HG02885 (cell line): ENCODE measurements at regions not wholly inside any gene's neighbourhood (a gene's known extent, or its start where the extent isn't known, plus 50 kb on each side); places are given as distances from the start of the nearest gene placed in this dataset.
"Not testable (repeated sequence)": the region's sequence is repeated elsewhere in the genome, so short reads cannot be mapped to it uniquely, and the experiment has no call there.

Source experiments
- ATAC-seq: cut with Tn5 transposase; IDR thresholded peaks from one replicate; pipeline ENCODE4 v1.9.1; 2021; ENCODE audit warnings: mild to moderate bottlenecking; ENCODE audit not compliant: unreplicated experiment, poor library complexity

GRCh38 chr6:105691081-105691480 lies 288.2 kb upstream of the PREP start:
- no peak for ATAC-seq

GRCh38 chr6:105688573-105688972 lies 285.7 kb upstream of the PREP start:
- ATAC-seq, result no peak

DNA sequence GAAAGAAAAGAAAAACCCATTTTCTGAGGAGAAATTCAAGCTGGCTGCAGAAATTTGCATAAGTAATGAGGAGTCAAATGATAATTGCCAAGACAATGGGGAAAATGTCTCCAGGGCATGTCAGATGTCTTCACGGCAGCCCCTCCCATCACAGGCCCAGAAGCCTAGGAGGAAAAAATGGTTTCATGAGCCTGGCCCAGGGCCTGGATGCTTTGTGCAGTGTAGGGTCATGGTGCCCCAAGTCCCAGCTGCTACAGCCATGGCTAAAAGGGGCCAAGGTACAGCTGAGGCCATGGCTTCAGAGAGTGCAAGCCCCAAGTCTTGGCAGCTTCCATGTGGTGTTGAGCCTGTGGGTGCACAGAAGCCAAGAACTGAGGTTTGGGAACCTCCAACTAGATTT lies 283.9 kb upstream of the PREP start:
- ATAC-seq, result not testable (repeated sequence)

DNA sequence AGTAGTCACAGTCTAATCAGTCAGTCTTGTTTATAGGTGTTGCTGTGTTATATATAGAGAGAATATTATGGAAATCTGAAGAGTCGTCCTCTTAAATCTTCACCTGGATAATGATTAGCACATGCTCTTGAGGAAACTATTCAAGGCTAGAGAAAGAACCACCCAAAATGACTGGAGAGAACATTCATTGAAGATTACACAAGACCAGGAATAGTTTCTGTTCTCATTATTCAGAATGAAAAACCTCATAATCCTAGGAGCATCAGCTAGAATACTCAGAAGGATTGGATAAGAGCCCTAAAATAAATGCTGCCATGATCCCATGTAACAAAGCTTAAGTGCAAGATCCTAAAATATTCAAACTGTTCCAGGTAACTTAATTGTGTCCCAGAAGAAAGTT lies 278.2 kb upstream of the PREP start:
- no peak for ATAC-seq

- no peak for ATAC-seq
These were observed 277.2 kb upstream of the PREP start for GRCh38 chr6:105680131-105680530.

DNA sequence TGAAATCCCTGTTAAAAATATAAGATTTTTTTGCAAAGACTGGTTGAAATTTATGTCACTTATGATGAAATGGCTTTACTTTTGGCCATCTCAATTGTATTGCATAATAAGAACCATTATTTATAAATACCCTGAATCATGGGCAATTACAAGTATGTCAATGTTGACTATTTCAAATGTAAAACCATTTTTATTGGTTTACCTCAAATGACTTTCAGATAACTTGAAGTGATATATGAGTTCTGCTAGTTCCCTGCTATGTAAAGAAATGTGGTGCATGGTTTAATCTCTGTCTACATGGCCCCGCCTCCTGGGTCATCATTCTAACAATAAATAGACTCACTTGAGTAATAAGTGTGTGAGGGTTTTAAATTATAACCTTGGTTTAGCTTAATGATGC lies 275.6 kb upstream of the PREP start:
- ATAC-seq, result no peak

GRCh38 chr6:105677671-105678475 lies 275.0 kb upstream of the PREP start:
- no peak for ATAC-seq

DNA sequence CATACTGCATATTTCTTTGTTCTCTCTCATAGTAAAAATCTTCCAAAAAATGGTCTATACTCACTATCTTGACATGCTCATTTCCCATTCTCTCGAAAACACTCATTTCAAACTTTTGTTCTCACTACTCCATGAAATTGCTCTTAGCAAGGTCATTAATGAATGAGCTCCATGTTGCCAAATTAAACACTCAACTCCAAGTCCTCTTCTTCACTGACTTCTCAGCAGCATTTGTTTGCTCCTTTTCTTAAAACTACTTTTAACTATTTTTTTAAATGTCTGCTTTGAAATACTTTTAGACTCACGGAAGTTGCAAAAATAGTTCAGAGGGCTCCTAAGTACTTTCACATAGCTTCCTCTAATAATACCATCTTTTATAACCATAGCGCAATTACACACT lies 274.0 kb upstream of the PREP start:
- no peak for ATAC-seq

GRCh38 chr6:105675715-105676397 lies 273.0 kb upstream of the PREP start:
- no peak for ATAC-seq

DNA sequence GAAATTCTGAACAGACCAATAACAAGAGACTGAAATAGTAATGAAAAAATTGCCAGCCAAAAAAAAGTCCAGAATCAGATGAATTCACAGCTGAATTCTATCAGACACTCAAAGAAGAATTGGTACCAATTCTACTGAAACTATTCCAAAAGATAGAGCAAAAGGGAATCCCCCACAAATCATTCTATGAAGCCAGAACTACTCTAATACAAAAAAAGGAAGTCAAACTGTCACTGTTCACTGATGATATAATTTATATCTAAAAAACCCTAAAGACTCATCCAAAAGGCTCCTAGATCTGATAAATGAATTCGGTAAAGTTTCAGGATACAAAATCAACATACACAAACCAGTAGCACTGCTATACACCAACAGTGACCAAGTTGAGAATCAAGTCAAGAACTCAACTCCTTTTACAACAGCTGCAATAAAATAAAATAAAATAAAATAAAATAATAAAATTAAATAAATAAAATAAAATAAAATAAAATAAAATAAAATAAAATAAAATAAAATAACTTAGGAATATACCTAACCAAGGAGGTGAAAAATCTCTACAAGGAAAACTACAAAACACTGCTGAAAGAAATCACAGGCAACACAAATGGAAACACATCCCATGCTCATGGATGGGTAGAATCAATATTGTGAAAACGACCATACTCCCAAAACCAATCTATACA lies 270.1 kb upstream of the PREP start:
- not testable (repeated sequence) for ATAC-seq

GRCh38 chr6:105669232-105669631 lies 266.4 kb upstream of the PREP start:
- ATAC-seq, result no peak

- ATAC-seq, result no peak
These were observed 264.2 kb upstream of the PREP start for GRCh38 chr6:105667056-105667455.

GRCh38 chr6:105664931-105665330 lies 262.0 kb upstream of the PREP start:
- no peak for ATAC-seq

DNA sequence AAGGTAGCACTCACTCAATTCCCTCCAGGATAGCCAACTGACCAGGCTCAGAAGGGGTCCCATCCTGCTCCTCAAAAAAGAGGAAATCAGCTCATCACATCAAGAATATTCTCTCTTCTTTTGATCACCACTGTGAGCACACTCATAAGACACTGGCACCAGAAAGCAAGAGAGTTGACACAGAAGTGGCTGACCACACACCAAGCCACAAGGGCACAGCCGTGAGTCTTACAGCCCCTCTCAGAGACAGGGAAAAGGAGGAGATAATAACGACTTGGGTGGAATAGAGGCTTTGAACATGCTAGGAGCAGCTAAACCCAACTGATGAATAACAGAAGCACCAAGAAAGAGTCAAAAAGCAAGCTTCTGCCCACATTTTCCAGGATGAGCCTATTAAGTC lies 249.1 kb upstream of the PREP start:
- ATAC-seq, result no peak

GRCh38 chr6:105650347-105650746 lies 247.5 kb upstream of the PREP start:
- ATAC-seq, result no peak

DNA sequence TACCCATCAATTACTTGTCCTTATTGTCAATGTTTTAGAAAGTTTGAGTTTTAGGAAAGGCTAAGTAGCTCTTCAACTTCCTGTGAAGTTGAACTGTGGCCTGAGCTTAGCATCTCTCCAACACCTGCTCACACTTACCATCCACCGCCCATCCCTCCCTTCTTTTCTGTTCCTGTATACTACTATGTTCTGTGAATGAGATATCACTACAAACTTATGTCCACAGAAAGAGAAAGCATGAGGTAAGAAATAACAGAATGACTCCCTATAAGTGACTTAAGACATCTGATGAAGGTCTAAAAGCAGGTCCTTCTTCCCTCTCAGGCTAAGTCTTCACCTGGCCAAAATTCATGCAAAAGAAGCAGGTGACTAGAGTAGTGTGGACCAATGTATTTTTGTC lies 246.3 kb upstream of the PREP start:
- no peak for ATAC-seq

DNA sequence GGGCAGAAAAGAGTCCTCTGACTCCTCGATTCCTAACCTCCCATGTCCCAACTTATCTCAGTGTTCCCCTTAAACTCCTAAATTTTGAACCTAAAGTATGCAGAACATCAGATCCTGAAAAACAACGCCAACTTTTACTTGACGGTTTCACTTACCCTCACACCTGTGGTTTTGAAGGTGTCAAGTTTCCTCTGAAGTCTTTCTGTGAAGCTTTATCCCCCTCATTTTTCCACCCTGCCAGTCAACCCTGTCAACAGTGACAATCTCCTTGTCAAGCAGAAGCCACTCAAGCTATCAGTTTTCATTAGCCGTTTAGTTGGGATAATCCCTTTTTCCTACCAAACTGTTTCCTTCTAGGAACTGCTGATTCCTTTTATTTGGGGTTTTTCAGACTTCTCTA lies 245.4 kb upstream of the PREP start:
- ATAC-seq, result no peak

GRCh38 chr6:105646391-105646867 lies 243.5 kb upstream of the PREP start:
- peak; percentile 92 for ATAC-seq

- no peak for ATAC-seq
These were observed 243.1 kb upstream of the PREP start for GRCh38 chr6:105645958-105646357.

- ATAC-seq, result no peak
These were observed 242.3 kb upstream of the PREP start for GRCh38 chr6:105645156-105645555.

DNA sequence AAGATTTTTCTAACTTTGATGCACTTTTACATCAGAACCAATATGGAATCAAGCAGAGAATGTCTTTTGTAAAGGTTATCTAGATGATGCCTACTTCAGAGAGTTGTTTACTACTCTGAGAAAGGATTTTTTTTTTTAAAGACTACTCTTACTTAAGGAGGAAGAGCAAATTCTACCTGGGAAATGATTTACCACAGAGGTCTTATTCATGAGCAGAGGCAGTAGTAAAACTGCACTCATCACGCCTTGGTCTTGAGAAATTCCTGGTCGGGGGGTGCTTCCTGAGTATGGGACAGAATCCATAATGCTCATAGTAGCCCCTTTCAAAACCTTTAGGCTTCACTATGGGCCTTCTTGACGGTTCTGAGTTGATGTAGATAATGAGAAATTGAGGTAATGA lies 241.8 kb upstream of the PREP start:
- no peak for ATAC-seq
